WTC11 (cell line): ENCODE measurements at regions not wholly inside any gene's neighbourhood (a gene's known extent, or its start where the extent isn't known, plus 50 kb on each side); places are given as distances from the start of the nearest gene placed in this dataset.

ENCODE experiments used
- NFATC4 ChIP-seq: fragments of 250-450 bp; sonication (Bioruptor Pico); IDR thresholded peaks from 2 replicates; pipeline ENCODE4 v1.9.0; 2021; ENCODE audit warnings: mild to moderate bottlenecking
- TF ChIP-seq, protein P1 (sequence below): fragments of 200-600 bp; IDR thresholded peaks from 2 replicates; pipeline ENCODE4 v1.8.0; 2022; ENCODE audit warnings: antibody characterized with exemption
- TF ChIP-seq, protein P2 (sequence below): sonication (generic); formaldehyde crosslinking; IDR thresholded peaks from 2 replicates; pipeline ENCODE4 v1.8.0; 2022; ENCODE audit warnings: mild to moderate bottlenecking, missing genetic modification reagents
- TF ChIP-seq, protein P3 (sequence below): sonication (generic); formaldehyde crosslinking; IDR thresholded peaks from 2 replicates; pipeline ENCODE4 v1.8.1; 2023; ENCODE audit warnings: mild to moderate bottlenecking, missing genetic modification reagents

DNA sequence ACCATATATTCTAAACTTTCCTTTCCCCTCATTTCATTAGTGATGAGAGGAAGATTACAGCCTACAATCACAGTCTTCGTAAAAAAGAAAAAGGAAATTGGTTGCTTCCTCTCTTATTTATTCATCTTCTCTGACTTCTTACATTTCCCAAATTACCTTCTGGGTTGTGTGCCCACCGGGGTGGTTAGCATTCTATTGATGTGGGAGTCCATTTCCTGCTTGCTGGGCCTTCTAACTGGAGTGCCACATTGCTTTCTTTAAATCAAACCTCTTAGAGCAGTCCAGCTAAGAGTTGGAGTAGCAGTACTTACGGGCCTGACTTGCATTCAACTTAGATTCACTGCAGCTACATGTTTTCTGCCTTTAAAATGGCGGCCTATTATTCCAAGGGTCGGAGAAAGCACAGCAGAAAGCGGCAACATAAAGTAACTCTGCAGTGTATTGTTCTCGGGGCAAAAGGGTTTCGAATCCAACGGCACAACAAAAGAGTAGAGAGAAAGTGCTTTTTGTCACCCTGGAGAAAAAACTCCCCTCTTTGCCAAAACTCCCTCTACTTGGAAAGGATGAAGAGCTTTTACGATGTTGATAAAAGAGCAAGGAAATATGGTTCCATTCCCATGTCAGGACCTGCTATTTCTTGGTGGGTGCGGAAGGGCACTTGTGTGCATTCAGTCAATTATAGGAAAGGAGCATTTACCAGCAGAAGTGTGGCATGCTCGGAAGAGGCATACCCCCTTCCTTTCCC is 110.6 kb upstream of the DLX2 start:
- TF ChIP-seq, protein P1, sequence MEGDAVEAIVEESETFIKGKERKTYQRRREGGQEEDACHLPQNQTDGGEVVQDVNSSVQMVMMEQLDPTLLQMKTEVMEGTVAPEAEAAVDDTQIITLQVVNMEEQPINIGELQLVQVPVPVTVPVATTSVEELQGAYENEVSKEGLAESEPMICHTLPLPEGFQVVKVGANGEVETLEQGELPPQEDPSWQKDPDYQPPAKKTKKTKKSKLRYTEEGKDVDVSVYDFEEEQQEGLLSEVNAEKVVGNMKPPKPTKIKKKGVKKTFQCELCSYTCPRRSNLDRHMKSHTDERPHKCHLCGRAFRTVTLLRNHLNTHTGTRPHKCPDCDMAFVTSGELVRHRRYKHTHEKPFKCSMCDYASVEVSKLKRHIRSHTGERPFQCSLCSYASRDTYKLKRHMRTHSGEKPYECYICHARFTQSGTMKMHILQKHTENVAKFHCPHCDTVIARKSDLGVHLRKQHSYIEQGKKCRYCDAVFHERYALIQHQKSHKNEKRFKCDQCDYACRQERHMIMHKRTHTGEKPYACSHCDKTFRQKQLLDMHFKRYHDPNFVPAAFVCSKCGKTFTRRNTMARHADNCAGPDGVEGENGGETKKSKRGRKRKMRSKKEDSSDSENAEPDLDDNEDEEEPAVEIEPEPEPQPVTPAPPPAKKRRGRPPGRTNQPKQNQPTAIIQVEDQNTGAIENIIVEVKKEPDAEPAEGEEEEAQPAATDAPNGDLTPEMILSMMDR = no peak
- TF ChIP-seq NFATC4 (CRISPR knock-in tag) = no peak
- TF ChIP-seq, protein P2, sequence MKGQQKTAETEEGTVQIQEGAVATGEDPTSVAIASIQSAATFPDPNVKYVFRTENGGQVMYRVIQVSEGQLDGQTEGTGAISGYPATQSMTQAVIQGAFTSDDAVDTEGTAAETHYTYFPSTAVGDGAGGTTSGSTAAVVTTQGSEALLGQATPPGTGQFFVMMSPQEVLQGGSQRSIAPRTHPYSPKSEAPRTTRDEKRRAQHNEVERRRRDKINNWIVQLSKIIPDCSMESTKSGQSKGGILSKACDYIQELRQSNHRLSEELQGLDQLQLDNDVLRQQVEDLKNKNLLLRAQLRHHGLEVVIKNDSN = no peak
- TF ChIP-seq, protein P3, sequence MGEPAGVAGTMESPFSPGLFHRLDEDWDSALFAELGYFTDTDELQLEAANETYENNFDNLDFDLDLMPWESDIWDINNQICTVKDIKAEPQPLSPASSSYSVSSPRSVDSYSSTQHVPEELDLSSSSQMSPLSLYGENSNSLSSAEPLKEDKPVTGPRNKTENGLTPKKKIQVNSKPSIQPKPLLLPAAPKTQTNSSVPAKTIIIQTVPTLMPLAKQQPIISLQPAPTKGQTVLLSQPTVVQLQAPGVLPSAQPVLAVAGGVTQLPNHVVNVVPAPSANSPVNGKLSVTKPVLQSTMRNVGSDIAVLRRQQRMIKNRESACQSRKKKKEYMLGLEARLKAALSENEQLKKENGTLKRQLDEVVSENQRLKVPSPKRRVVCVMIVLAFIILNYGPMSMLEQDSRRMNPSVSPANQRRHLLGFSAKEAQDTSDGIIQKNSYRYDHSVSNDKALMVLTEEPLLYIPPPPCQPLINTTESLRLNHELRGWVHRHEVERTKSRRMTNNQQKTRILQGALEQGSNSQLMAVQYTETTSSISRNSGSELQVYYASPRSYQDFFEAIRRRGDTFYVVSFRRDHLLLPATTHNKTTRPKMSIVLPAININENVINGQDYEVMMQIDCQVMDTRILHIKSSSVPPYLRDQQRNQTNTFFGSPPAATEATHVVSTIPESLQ (CRISPR knock-in tag) = no peak
